T47D (cell line): ENCODE measurements at regions not wholly inside any gene's neighbourhood (a gene's known extent, or its start where the extent isn't known, plus 50 kb on each side); places are given as distances from the start of the nearest gene placed in this dataset.
A peak's percentile ranks its signal among the peaks of the same experiment; 100 is the strongest.
"Not testable (repeated sequence)": the region's sequence is repeated elsewhere in the genome, so short reads cannot be mapped to it uniquely, and the experiment has no call there.

Experiments
- DNase-seq, 2 experiments: peaks; one replicate each; pipeline versions ENCODE4 v3.0.0 to v3.0.0-alpha.2; 2011 to 2012; ENCODE audit warnings: low read depth in 1 of 2, low spot score in 1 of 2
- JUND ChIP-seq: IDR thresholded peaks from 2 replicates; pipeline ENCODE4 v1.6.1; 2012; ENCODE audit warnings: low read depth
- in situ Hi-C: cut with HindIII; loops from 2 replicates; pipeline ENCODE4 v1.10.0; 2016; ENCODE audit warnings: low sequenced_read_pairs, low pct_unique_long_range_greater_than_20kb

GRCh38 chr13:18836371-18837178 lies 345.0 kb downstream of the TUBA3C start:
- DNase-seq, in situ Hi-C loops: not testable (repeated sequence)

- in situ Hi-C loops, DNase-seq: not testable (repeated sequence)
Observed at GRCh38 chr13:18835754-18836153, 345.9 kb downstream of the TUBA3C start.

DNA sequence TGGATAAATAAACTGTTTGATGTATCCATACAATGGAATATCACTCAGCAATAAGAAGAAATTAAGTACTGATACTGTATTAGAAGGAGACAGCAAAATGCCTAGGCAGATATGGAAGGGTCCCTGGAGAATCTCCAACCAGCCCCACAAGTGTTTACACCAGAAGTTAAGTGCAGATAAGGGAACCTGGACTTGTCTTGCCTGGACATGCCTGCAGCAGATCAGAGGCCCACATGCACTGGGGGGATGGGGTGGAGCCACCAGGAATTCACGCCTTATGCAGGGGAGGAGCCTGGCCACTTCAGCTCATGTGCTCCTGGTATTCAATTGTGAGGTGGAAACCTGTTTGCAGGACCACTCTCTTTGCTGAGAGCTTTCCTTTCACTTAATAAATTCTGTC lies 356.9 kb downstream of the TUBA3C start:
- DNase-seq, in situ Hi-C loops: not testable (repeated sequence)

GRCh38 chr13:18822655-18823639 lies 358.7 kb downstream of the TUBA3C start:
- in situ Hi-C loops, DNase-seq: not testable (repeated sequence)

DNA sequence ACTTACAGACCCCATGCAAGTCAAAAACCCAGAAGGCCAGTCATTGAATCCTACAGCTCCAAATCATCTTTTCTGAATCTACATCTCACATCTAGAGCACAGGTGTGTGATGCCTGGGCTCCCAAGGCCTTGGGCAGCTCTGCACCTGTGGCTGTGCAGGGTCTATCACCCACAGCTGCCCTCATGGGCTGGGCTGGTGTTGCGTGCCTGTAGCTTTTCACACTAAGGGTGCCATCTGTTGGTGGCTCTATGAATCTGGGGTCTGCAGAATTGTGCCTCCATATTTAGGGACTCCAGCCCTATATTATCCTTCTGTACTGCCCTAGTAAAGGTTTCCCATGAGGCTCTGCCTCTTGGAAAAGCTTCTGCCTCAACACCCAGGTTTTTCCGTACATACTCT lies 407.6 kb downstream of the TUBA3C start:
- in situ Hi-C loops, DNase-seq: not testable (repeated sequence)

DNA sequence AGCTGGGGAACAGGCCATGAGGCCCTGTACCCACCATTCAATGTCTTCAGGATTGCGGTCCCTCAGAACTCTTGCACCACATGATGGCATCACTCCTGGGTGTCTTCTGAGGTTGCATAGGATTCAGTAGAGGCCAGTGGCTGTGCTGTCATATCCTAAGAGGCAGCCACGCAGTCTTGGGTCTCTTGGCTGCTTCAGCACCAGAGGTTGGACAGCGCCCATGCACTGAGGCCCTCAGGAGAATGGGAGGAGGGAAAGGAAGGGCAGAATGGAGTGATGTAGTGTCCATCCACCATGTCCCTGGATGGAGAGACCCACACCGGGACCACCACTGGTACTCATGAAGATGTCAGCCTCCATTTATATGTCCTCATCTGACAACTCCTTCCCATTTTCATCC lies 439.9 kb downstream of the TUBA3C start:
- DNase-seq: peak in 1 of 2 experiments; percentile 38
- in situ Hi-C loops: not testable (repeated sequence)

GRCh38 chr13:18739310-18739709 lies 442.3 kb downstream of the TUBA3C start:
- in situ Hi-C loops: no loop called here
- TF ChIP-seq JUND: no peak
- DNase-seq: no peak

GRCh38 chr13:18738086-18738485 lies 443.5 kb downstream of the TUBA3C start:
- DNase-seq, in situ Hi-C loops: not testable (repeated sequence)

DNA sequence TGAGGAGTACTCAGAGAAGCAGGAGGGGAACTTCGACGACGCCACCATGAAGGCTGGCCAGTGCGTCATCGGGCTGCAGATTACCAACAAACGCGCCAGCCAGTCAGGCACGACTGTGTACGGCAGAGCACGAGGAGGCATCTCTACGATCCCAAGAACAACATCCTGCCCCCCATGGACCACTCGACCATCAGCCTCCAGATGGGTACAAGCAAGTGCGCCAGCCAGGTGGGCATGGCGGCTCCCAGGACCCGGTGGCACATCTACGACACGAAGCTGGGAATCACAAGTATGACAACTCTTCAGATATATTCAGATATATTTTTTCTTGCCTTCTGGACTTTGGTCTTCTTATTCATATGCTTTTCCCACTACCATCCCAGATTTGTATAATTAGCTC lies 454.5 kb downstream of the TUBA3C start:
- DNase-seq, in situ Hi-C loops: not testable (repeated sequence)

DNA sequence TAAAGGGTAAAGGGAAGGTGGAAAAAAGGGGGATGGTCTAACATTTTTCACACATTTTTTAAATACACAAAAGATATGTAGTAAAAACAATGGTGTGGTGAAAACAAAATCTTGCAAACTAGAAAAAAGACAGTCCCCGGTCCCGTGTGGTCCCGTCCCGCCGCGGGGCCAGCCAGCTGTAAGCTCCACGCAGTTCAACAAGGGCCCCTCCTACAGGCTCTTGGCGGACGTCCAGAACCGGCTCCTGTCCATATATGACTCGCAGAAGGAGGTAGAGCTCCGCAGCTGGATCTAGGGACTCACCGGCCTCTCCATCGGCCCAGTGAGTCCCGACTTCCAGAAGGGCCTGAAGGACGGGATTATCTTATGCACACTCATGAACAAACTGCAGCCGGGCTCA lies 455.1 kb downstream of the TUBA3C start:
- in situ Hi-C loops, DNase-seq: not testable (repeated sequence)

GRCh38 chr13:18725242-18725822 lies 456.3 kb downstream of the TUBA3C start:
- DNase-seq, in situ Hi-C loops: not testable (repeated sequence)

GRCh38 chr13:18714889-18715288 lies 466.7 kb downstream of the TUBA3C start:
- in situ Hi-C loops: no loop called here
- DNase-seq: no peak
- TF ChIP-seq JUND: no peak

GRCh38 chr13:18710673-18711072 lies 471.0 kb downstream of the TUBA3C start:
- in situ Hi-C loops: not testable (repeated sequence)

DNA sequence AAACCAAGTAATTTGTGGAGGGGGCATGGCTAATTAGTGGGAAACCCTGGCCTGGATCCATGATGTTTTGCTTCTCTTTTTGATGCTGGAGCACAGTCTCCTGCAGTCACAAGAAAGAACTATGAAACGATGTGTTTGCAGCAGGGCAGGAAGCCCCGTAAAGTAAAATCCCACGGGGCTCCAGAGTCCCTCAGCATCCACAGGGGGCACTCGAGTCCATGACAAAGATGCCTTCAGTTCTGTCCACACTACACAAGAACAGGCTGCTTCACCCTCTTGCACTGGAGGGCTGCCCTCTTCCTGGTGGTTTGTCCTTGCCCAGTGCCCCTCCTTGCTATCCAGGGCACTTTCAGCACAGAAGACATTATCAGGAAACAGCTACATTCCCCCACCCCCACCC lies 475.1 kb downstream of the TUBA3C start:
- DNase-seq: peak in 1 of 2 experiments; percentile 2
- in situ Hi-C loops: not testable (repeated sequence)

More at GRCh38 chr13:18710673-18711072, 471.0 kb downstream of the TUBA3C start:
- DNase-seq: not testable (repeated sequence)

- DNase-seq, in situ Hi-C loops: not testable (repeated sequence)
Observed at GRCh38 chr13:18702464-18703247, 479.0 kb downstream of the TUBA3C start.

GRCh38 chr13:18698332-18698731 lies 483.3 kb downstream of the TUBA3C start:
- DNase-seq, in situ Hi-C loops: not testable (repeated sequence)

GRCh38 chr13:18697851-18698250 lies 483.8 kb downstream of the TUBA3C start:
- DNase-seq, in situ Hi-C loops: not testable (repeated sequence)
